OCI-LY7 (cell line): ENCODE measurements at regions not wholly inside any gene's neighbourhood (a gene's known extent, or its start where the extent isn't known, plus 50 kb on each side); places are given as distances from the start of the nearest gene placed in this dataset.

Source experiments
- BruUV-seq: library from RNA; stranded (reverse); fragments of 400-500 nt; replicated peaks from 2 replicates; lab custom pipeline; 2021; lab: Mats Ljungman, UMichigan
- CTCF ChIA-PET: fragments of 300-600 bp; sonication (Branson Sonifier 250); formaldehyde crosslinking; loops from one replicate; lab custom pipeline; 2022; ENCODE audit warnings: antibody characterized with exemption; ENCODE audit not compliant: unreplicated experiment; lab: Charles Lee
- POLR2A ChIA-PET: fragments of 300-600 bp; sonication (Branson Sonifier 250); formaldehyde crosslinking; loops from one replicate; lab custom pipeline; 2022; ENCODE audit warnings: antibody characterized with exemption; lab: Charles Lee
- DNase-seq: peaks from one replicate; pipeline ENCODE4 v3.0.0-alpha.2; 2015; ENCODE audit warnings: low spot score
- H2AFZ ChIP-seq: fragments of 200-600 bp; sonication (generic), shearing (Covaris generic); 2 replicates; pipeline ENCODE4 v1.6.1; 2014; ENCODE audit warnings: mild to moderate bottlenecking, antibody characterized with exemption, low read length, moderate library complexity
- H3K27ac ChIP-seq: fragments of 200-600 bp; sonication (generic); 2 replicates; pipeline ENCODE4 v1.5.1; 2014; ENCODE audit warnings: mixed run types, low read depth, mild to moderate bottlenecking, moderate library complexity, low read length, inconsistent platforms; ENCODE audit not compliant: poor library complexity, severe bottlenecking
- H3K36me3 ChIP-seq: fragments of 200-600 bp; sonication (generic); 2 replicates; pipeline ENCODE4 v1.6.1; 2014; ENCODE audit warnings: mild to moderate bottlenecking, antibody characterized with exemption, low read length, moderate library complexity, mixed read lengths; ENCODE audit not compliant: insufficient read depth
- H3K4me1 ChIP-seq: fragments of 200-600 bp; sonication (generic); 2 replicates; pipeline ENCODE4 v1.5.1; 2014; ENCODE audit warnings: mild to moderate bottlenecking, low read length; ENCODE audit not compliant: insufficient read depth, poor library complexity, severe bottlenecking
- H3K4me2 ChIP-seq: fragments of 200-600 bp; sonication (generic); 2 replicates; pipeline ENCODE4 v1.6.1; 2014; ENCODE audit warnings: mild to moderate bottlenecking, low read length
- H3K4me3 ChIP-seq: fragments of 200-600 bp; sonication (generic); 2 replicates; pipeline ENCODE4 v1.5.1; 2014; ENCODE audit warnings: mild to moderate bottlenecking, low read depth, low read length; ENCODE audit not compliant: poor library complexity, severe bottlenecking
- H3K79me2 ChIP-seq: fragments of 200-600 bp; sonication (generic); 2 replicates; pipeline ENCODE4 v1.6.1; 2016; ENCODE audit warnings: low read depth, mild to moderate bottlenecking, low read length, moderate library complexity, mixed read lengths; ENCODE audit not compliant: insufficient read depth
- H3K9me2 ChIP-seq: fragments of 200-600 bp; sonication (generic); 2 replicates; pipeline ENCODE4 v1.6.1; 2016; ENCODE audit warnings: mild to moderate bottlenecking, low read length, mixed read lengths; ENCODE audit not compliant: insufficient read depth
- H3K9me3 ChIP-seq: fragments of 200-600 bp; sonication (generic); 2 replicates; pipeline ENCODE4 v1.6.1; 2014; ENCODE audit warnings: mild to moderate bottlenecking, mixed run types, low read length, mixed read lengths
- H4K20me1 ChIP-seq: fragments of 200-600 bp; sonication (generic); 2 replicates; pipeline ENCODE4 v1.6.1; 2014; ENCODE audit warnings: mild to moderate bottlenecking, antibody characterized with exemption, low read length, moderate library complexity, mixed read lengths; ENCODE audit not compliant: insufficient read depth
- CTCF ChIP-seq: fragments of 200-600 bp; sonication (generic); conservative IDR thresholded peaks from 2 replicates; pipeline ENCODE4 v1.5.1; 2014; ENCODE audit warnings: mild to moderate bottlenecking, antibody characterized with exemption, low read length, moderate library complexity, mixed read lengths
- EZH2phosphoT487 ChIP-seq: fragments of 200-600 bp; sonication (generic); IDR thresholded peaks from 2 replicates; pipeline ENCODE4 v1.6.1; 2018; ENCODE audit warnings: low read depth, borderline replicate concordance, mild to moderate bottlenecking, mixed run types, antibody characterized with exemption, low read length, moderate library complexity, mixed read lengths
- intact Hi-C: fragments of 100-400 bp; cut with micrococcal nuclease; formaldehyde crosslinking; loops from one replicate; pipeline ENCODE4 v1.10.0; 2022; ENCODE audit not compliant: unreplicated experiment

GRCh38 chr3:168533600-168533999 lies 437.9 kb upstream of the GOLIM4 start:
- Histone ChIP-seq H2AFZ (no peak overlapping the region), H3K9me3 (no peaks in the 10 kb centered on the region), H4K20me1 (no peaks in the 10 kb centered on the region), H3K4me3 (no peak overlapping the region), H3K36me3 (no peaks in the 10 kb centered on the region), H3K4me2 (no peak overlapping the region), H3K4me1 (no peaks in the 10 kb centered on the region), H3K27ac (no peak overlapping the region), H3K79me2 (no peaks in the 10 kb centered on the region), H3K9me2 (no peaks in the 10 kb centered on the region)
- CTCF ChIA-PET, result no interaction called here
- no peak for DNase-seq
- TF ChIP-seq CTCF (no peak), EZH2phosphoT487 (no peak)
- no TSS peak for BruUV-seq
- intact Hi-C loops, result no loop called here
- POLR2A ChIA-PET, result interaction anchor here (1.0 kb wide), 1 partner anchor 9 kb away, joined by 3 read pairs; no protein-coding TSS in a partner anchor

- no peaks in the 10 kb centered on the region for H3K36me3 ChIP-seq
- DNase-seq, result no peak
- intact Hi-C loops, result no loop called here
- no peak overlapping the region for H3K4me3 ChIP-seq
- POLR2A ChIA-PET, result no interaction called here
- H3K4me2 ChIP-seq, result no peak overlapping the region
- no peaks in the 10 kb centered on the region for H3K9me3 ChIP-seq
- no TSS peak for BruUV-seq
- H2AFZ ChIP-seq, result no peak overlapping the region
- H3K27ac ChIP-seq, result no peak overlapping the region
- no peaks in the 10 kb centered on the region for H3K4me1 ChIP-seq
- H3K79me2 ChIP-seq, result no peaks in the 10 kb centered on the region
- CTCF ChIA-PET, result no interaction called here
- TF ChIP-seq EZH2phosphoT487, result no peak
- TF ChIP-seq CTCF, result no peak
- no peaks in the 10 kb centered on the region for H4K20me1 ChIP-seq
- no peaks in the 10 kb centered on the region for H3K9me2 ChIP-seq
Measured at GRCh38 chr3:168532135-168532534, 436.4 kb upstream of the GOLIM4 start.

- POLR2A ChIA-PET, result no interaction called here
- intact Hi-C loops, result no loop called here
Measured at GRCh38 chr3:168531116-168531515, 435.4 kb upstream of the GOLIM4 start.

More at GRCh38 chr3:168531116-168531515, 435.4 kb upstream of the GOLIM4 start:
- no peak overlapping the region for H3K4me2 ChIP-seq
- no peaks in the 10 kb centered on the region for H3K79me2 ChIP-seq
- no peaks in the 10 kb centered on the region for H3K9me3 ChIP-seq
- H3K9me2 ChIP-seq, result no peaks in the 10 kb centered on the region
- TF ChIP-seq EZH2phosphoT487 (no peak), CTCF (no peak)
- H3K4me1 ChIP-seq, result no peaks in the 10 kb centered on the region
- no peak for DNase-seq
- no peaks in the 10 kb centered on the region for H4K20me1 ChIP-seq
- BruUV-seq, result no TSS peak
- H3K27ac ChIP-seq, result no peak overlapping the region
- CTCF ChIA-PET, result no interaction called here
- H3K4me3 ChIP-seq, result no peak overlapping the region
- H2AFZ ChIP-seq, result no peak overlapping the region
- H3K36me3 ChIP-seq, result no peaks in the 10 kb centered on the region
